SK-N-MC (cell line): ENCODE measurements at regions not wholly inside any gene's neighbourhood (a gene's known extent, or its start where the extent isn't known, plus 50 kb on each side); places are given as distances from the start of the nearest gene placed in this dataset.

Experiments
- EZH2 ChIP-seq: fragments of 200-600 bp; sonication (generic); IDR thresholded peaks from one replicate; pipeline ENCODE4 v1.6.1; 2017; ENCODE audit warnings: antibody characterized with exemption
- POLR2AphosphoS5 ChIP-seq: IDR thresholded peaks from 2 replicates; pipeline ENCODE4 v1.6.1; 2012; ENCODE audit warnings: mild to moderate bottlenecking, low read depth, low read length, borderline replicate concordance

DNA sequence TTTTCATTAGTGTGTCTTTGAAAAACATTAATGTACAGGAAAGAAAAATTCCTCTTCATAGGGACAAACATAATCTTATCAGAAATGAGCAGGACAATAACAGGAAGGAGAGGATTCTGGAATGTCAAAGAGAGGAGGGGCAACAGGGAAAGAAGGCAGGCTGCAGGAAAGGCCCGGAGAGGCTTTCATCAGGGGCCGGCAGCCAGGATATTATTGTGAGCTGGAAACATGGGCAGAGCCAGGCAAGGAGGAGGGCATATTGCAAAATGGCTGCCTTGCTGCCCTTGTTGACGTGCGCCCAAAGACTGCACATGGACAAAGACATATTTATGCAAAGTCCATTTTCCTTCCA, 433.7 kb downstream of the ETS1 start:
- TF ChIP-seq POLR2AphosphoS5 (no peak), EZH2 (no peak)
